Hepatocyte (in vitro differentiated cells): ENCODE measurements at regions not wholly inside any gene's neighbourhood (a gene's known extent, or its start where the extent isn't known, plus 50 kb on each side); places are given as distances from the start of the nearest gene placed in this dataset.

ENCODE experiments used
- DNase-seq: peaks from one replicate; pipeline ENCODE4 v3.0.0-alpha.2; 2016; ENCODE audit warnings: low spot score
- H2AFZ ChIP-seq: fragments of 200-600 bp; sonication (generic); 2 replicates; pipeline ENCODE4 v1.6.0; 2016; ENCODE audit warnings: antibody characterized with exemption, mild to moderate bottlenecking
- H3K27ac ChIP-seq: fragments of 200-600 bp; sonication (generic); 2 replicates; pipeline ENCODE4 v1.5.1; 2016; ENCODE audit warnings: mild to moderate bottlenecking
- H3K27me3 ChIP-seq: fragments of 200-600 bp; sonication (generic); 2 replicates; pipeline ENCODE4 v1.6.1; 2016
- H3K36me3 ChIP-seq: fragments of 200-600 bp; sonication (generic); replicated peaks from 2 replicates; pipeline ENCODE4 v1.5.1; 2016; ENCODE audit warnings: low read depth; ENCODE audit not compliant: insufficient read depth
- H3K4me1 ChIP-seq: fragments of 200-600 bp; sonication (generic); 2 replicates; pipeline ENCODE4 v1.5.1; 2016; ENCODE audit warnings: mild to moderate bottlenecking, moderate library complexity; ENCODE audit not compliant: insufficient read depth
- H3K4me2 ChIP-seq: fragments of 200-600 bp; sonication (generic); 2 replicates; pipeline ENCODE4 v1.6.0; 2016
- H3K4me3 ChIP-seq: fragments of 200-600 bp; sonication (generic); 2 replicates; pipeline ENCODE4 v1.5.1; 2016; ENCODE audit warnings: mild to moderate bottlenecking
- H3K79me2 ChIP-seq: fragments of 200-600 bp; sonication (generic); 2 replicates; pipeline ENCODE4 v1.6.0; 2017; ENCODE audit warnings: mild to moderate bottlenecking
- H3K9me2 ChIP-seq: fragments of 200-600 bp; sonication (generic); replicated peaks from 2 replicates; pipeline ENCODE4 v1.6.0; 2017; ENCODE audit warnings: mild to moderate bottlenecking; ENCODE audit not compliant: insufficient read depth
- H3K9me3 ChIP-seq: fragments of 200-600 bp; sonication (generic); 2 replicates; pipeline ENCODE4 v1.5.1; 2016; ENCODE audit warnings: low read depth, mild to moderate bottlenecking
- H4K20me1 ChIP-seq: fragments of 200-600 bp; sonication (generic); 2 replicates; pipeline ENCODE4 v1.6.0; 2016; ENCODE audit warnings: mild to moderate bottlenecking; ENCODE audit not compliant: insufficient read depth, poor library complexity, severe bottlenecking
- EZH2 ChIP-seq: fragments of 200-600 bp; sonication (generic); IDR thresholded peaks from 2 replicates; pipeline ENCODE4 v1.6.1; 2016; ENCODE audit warnings: antibody characterized with exemption, mild to moderate bottlenecking, borderline replicate concordance
- EZH2phosphoT487 ChIP-seq: fragments of 200-600 bp; sonication (generic); IDR thresholded peaks from one replicate; pipeline ENCODE4 v1.6.1; 2018; ENCODE audit warnings: antibody characterized with exemption, mild to moderate bottlenecking, low read depth, moderate library complexity; ENCODE audit not compliant: unreplicated experiment, severe bottlenecking
- WGBS: methylation state at CpG from one replicate; pipeline ENCODE4 v1.1.6; 2016; ENCODE audit warnings: low lambda C conversion rate; ENCODE audit errors: missing lambda C conversion rate; 5-methylcytosine and 5-hydroxymethylcytosine counted together
- TF ChIP-seq, protein P1 (sequence below): fragments of 200-600 bp; sonication (generic); IDR thresholded peaks from 2 replicates; pipeline ENCODE4 v1.5.1; 2016; ENCODE audit warnings: antibody characterized with exemption, mild to moderate bottlenecking; ENCODE audit not compliant: poor library complexity

DNA sequence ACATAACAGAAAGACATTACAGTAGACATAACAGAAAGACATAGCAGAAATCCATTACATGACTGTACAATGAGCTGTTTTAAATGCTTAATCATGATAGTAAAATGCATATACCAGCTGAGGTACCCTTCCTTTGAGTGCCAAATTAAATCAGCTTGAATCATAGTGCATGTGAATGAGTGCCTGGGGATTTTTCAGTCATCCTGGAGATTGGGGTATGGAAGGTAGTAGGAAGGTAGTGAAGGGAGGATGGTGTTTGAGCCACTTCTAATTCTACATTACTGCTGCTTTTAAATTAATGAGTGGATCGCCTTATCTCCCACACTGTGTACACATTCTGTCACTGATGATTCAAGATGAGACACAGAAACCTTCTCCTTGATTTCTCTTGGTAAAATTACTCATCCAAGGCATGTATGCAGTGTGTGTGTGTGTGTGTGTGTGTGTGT is 534.2 kb downstream of the LRFN5 start:
- DNase-seq: no peak
- Histone ChIP-seq H3K27me3 (no peaks in the 10 kb centered on the region), H3K9me3 (no peaks in the 10 kb centered on the region), H2AFZ (no peak overlapping the region), H3K4me1 (no peaks in the 10 kb centered on the region), H3K27ac (no peak overlapping the region), H3K4me3 (no peak overlapping the region), H4K20me1 (no peaks in the 10 kb centered on the region), H3K4me2 (no peak overlapping the region), H3K36me3 (no peaks in the 10 kb centered on the region), H3K79me2 (no peaks in the 10 kb centered on the region), H3K9me2 (no peaks in the 10 kb centered on the region)
- TF ChIP-seq, protein P1, sequence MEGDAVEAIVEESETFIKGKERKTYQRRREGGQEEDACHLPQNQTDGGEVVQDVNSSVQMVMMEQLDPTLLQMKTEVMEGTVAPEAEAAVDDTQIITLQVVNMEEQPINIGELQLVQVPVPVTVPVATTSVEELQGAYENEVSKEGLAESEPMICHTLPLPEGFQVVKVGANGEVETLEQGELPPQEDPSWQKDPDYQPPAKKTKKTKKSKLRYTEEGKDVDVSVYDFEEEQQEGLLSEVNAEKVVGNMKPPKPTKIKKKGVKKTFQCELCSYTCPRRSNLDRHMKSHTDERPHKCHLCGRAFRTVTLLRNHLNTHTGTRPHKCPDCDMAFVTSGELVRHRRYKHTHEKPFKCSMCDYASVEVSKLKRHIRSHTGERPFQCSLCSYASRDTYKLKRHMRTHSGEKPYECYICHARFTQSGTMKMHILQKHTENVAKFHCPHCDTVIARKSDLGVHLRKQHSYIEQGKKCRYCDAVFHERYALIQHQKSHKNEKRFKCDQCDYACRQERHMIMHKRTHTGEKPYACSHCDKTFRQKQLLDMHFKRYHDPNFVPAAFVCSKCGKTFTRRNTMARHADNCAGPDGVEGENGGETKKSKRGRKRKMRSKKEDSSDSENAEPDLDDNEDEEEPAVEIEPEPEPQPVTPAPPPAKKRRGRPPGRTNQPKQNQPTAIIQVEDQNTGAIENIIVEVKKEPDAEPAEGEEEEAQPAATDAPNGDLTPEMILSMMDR: no peak
- TF ChIP-seq EZH2phosphoT487: no peak
- TF ChIP-seq EZH2: no peak
- 58% methylated on average over 1 of the region's 1 CpG for WGBS

DNA sequence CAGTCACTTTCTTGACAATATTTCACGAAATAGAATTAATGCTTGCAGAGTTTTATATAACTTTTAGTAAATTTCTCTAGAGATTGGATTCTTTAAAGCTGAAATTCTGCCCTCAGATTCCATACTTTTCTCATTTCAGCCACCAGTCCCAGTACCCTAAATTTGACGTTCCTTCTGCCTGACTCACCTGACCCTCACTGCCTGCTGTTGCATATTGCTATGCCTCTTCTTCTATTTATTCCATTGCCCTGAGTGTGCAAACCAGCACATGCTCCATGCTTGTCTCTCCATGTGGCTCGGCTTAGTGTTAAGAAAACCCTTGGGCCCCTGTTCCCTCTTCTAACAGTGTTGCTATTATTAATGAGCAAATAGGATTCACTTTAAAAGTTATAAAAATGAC is 533.3 kb downstream of the LRFN5 start:
- Histone ChIP-seq H3K4me3 (no peak overlapping the region), H3K9me2 (no peaks in the 10 kb centered on the region), H3K4me1 (no peaks in the 10 kb centered on the region), H3K4me2 (no peak overlapping the region), H3K27ac (no peak overlapping the region), H3K27me3 (no peaks in the 10 kb centered on the region), H3K9me3 (no peaks in the 10 kb centered on the region), H3K79me2 (no peaks in the 10 kb centered on the region), H4K20me1 (no peaks in the 10 kb centered on the region), H3K36me3 (no peaks in the 10 kb centered on the region), H2AFZ (no peak overlapping the region)
- no peak for DNase-seq
- 91% methylated on average over 3 of the region's 3 CpGs for WGBS
- TF ChIP-seq EZH2phosphoT487 (no peak), EZH2 (no peak)
- TF ChIP-seq, protein P1: no peak

DNA sequence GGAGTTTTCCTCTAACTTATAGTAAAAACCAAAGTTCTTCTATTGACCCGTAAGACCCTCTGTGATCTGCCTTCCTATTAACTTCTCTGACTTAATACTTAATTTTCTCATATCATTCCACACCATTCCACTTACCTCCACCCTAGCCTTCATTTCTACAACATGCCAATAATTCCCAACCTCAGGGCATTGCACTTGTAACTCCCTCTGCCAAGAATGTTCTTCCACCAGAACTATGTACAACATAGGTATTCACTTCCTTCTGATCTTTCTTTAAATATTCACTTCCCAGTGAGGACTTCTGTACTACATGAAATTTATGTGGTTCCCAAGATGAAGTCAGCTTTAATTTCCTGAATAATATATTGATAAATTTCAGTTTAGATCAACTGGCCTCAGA is 531.7 kb downstream of the LRFN5 start:
- Histone ChIP-seq H3K4me3 (no peak overlapping the region), H2AFZ (no peak overlapping the region), H4K20me1 (no peaks in the 10 kb centered on the region), H3K36me3 (no peaks in the 10 kb centered on the region), H3K27ac (no peak overlapping the region), H3K4me1 (no peaks in the 10 kb centered on the region), H3K4me2 (no peak overlapping the region), H3K27me3 (no peaks in the 10 kb centered on the region), H3K79me2 (no peaks in the 10 kb centered on the region), H3K9me3 (no peaks in the 10 kb centered on the region), H3K9me2 (no peaks in the 10 kb centered on the region)
- TF ChIP-seq, protein P1: no peak
- no peak for TF ChIP-seq EZH2
- no peak for TF ChIP-seq EZH2phosphoT487
- no peak for DNase-seq
- WGBS: 87% methylated on average over 1 of the region's 1 CpG

DNA sequence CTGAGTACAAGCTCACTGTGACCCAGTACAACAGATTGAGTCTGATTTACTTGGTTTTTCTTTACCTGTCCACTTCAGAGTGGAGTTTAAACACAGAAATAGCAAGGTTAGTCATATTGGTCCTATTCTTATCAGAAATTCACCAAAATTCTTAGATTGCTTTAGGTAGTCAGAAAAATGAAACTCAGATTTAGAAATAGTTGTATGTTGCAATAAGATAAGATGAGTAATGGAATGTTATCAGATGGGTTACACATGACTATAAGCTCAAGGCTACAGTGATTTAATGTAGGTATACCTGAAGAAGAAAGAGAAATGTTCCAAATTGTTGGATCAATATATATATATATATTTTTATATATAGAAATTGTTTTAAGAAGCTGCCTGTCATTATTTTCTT is 524.1 kb downstream of the LRFN5 start:
- no peak overlapping the region for H2AFZ ChIP-seq
- TF ChIP-seq EZH2phosphoT487: no peak
- TF ChIP-seq EZH2: no peak
- TF ChIP-seq, protein P1: no peak
- no peaks in the 10 kb centered on the region for H3K27me3 ChIP-seq
- H3K4me3 ChIP-seq: no peak overlapping the region
- H3K36me3 ChIP-seq: no peaks in the 10 kb centered on the region
- H3K27ac ChIP-seq: no peak overlapping the region
- H4K20me1 ChIP-seq: no peaks in the 10 kb centered on the region
- no peaks in the 10 kb centered on the region for H3K9me3 ChIP-seq
- H3K79me2 ChIP-seq: no peaks in the 10 kb centered on the region
- no peak overlapping the region for H3K4me2 ChIP-seq
- no peaks in the 10 kb centered on the region for H3K4me1 ChIP-seq
- DNase-seq: no peak
- H3K9me2 ChIP-seq: no peaks in the 10 kb centered on the region
